ENCODE measurements at regions not wholly inside any gene's neighbourhood (a gene's known extent, or its start where the extent isn't known, plus 50 kb on each side); places are given as distances from the start of the nearest gene placed in this dataset.

GRCh38 chr4:108520807-108521206 is 99.6 kb upstream of the RPL34 start:
- no peak for DNase-seq

GRCh38 chr4:108519911-108520601 is 100.3 kb upstream of the RPL34 start:
- no peak for DNase-seq

- DNase-seq: no peak
Measured at GRCh38 chr4:108519208-108519833, 101.1 kb upstream of the RPL34 start.

- DNase-seq: peak in 1 of 2 experiments; percentile 41
Measured at GRCh38 chr4:108512615-108513505, 107.5 kb upstream of the RPL34 start.

- no peak for DNase-seq
Measured at GRCh38 chr4:108511618-108512017, 108.8 kb upstream of the RPL34 start.

- DNase-seq: no peak
Measured at GRCh38 chr4:108502356-108502755, 118.0 kb upstream of the RPL34 start.

GRCh38 chr4:108498925-108499324 is 121.5 kb upstream of the RPL34 start:
- no peak for DNase-seq

GRCh38 chr4:108493596-108493931 is 126.8 kb upstream of the RPL34 start:
- DNase-seq: no peak

GRCh38 chr4:108492816-108493595 is 127.4 kb upstream of the RPL34 start:
- peak in 1 of 2 experiments; percentile 5 for DNase-seq

GRCh38 chr4:108488865-108489264 is 131.5 kb upstream of the RPL34 start:
- DNase-seq: no peak

- DNase-seq: no peak
Measured at GRCh38 chr4:108486046-108486445, 134.3 kb upstream of the RPL34 start.

- DNase-seq: no peak
Measured at GRCh38 chr4:108484187-108484586, 136.2 kb upstream of the RPL34 start.

GRCh38 chr4:108483650-108484049 is 136.7 kb upstream of the RPL34 start:
- no peak for DNase-seq

GRCh38 chr4:108483079-108483478 is 137.3 kb upstream of the RPL34 start:
- no peak for DNase-seq

GRCh38 chr4:108480881-108481280 is 139.5 kb upstream of the RPL34 start:
- no peak for DNase-seq

- DNase-seq: no peak
Measured at GRCh38 chr4:108477527-108478108, 142.8 kb upstream of the RPL34 start.

GRCh38 chr4:108473163-108473720 is 147.1 kb upstream of the RPL34 start:
- no peak for DNase-seq

GRCh38 chr4:108466936-108467902 is 153.2 kb upstream of the RPL34 start:
- peak in 1 of 2 experiments; percentile 8 for DNase-seq

- no peak for DNase-seq
Measured at GRCh38 chr4:108465886-108466500, 154.4 kb upstream of the RPL34 start.

- DNase-seq: no peak
Measured at GRCh38 chr4:108458681-108459080, 161.7 kb upstream of the RPL34 start.

GRCh38 chr4:108454227-108454626 is 166.1 kb upstream of the RPL34 start:
- no peak for DNase-seq

All from SHP77 (cell line).